ENCODE measurements at regions not wholly inside any gene's neighbourhood (a gene's known extent, or its start where the extent isn't known, plus 50 kb on each side); places are given as distances from the start of the nearest gene placed in this dataset.
"Not testable (repeated sequence)": the region's sequence is repeated elsewhere in the genome, so short reads cannot be mapped to it uniquely, and the experiment has no call there.

DNA sequence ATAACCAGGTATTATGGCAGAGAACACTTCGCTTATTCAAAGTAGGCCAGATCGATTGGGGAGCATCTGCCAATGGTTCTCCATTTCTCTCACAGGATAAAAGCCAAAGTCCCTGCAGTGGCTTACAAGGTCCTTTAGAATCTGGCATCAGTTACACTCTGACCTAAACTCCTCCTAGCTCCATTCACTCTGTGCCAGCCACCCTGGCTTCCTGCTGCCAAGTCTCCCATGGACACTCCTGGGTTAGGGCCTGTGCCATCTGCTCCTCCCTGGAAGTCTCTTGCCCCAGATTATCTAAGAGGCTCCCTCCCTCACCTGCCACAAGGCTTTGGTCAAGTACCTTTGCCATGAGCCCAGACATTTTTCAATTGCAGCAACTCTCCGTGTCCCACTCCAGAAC is 649.2 kb downstream of the DACH1 start:
- Histone ChIP-seq H3K9me3 (no peaks in the 10 kb centered on the region), H3K27ac (no peak overlapping the region), H3K4me3 (ENCODE audit: low read depth in 1 of 2, low read length in 1 of 2) (no peak overlapping the region), H3K27me3 (no peaks in the 10 kb centered on the region), H3K36me3 (no peaks in the 10 kb centered on the region), H3K4me1 (ENCODE audit: control insufficient read depth in 1 of 2, insufficient read depth in 1 of 2, low read depth in 1 of 2, low read length in 1 of 2) (no peaks in the 10 kb centered on the region)
- TF ChIP-seq, protein P1, sequence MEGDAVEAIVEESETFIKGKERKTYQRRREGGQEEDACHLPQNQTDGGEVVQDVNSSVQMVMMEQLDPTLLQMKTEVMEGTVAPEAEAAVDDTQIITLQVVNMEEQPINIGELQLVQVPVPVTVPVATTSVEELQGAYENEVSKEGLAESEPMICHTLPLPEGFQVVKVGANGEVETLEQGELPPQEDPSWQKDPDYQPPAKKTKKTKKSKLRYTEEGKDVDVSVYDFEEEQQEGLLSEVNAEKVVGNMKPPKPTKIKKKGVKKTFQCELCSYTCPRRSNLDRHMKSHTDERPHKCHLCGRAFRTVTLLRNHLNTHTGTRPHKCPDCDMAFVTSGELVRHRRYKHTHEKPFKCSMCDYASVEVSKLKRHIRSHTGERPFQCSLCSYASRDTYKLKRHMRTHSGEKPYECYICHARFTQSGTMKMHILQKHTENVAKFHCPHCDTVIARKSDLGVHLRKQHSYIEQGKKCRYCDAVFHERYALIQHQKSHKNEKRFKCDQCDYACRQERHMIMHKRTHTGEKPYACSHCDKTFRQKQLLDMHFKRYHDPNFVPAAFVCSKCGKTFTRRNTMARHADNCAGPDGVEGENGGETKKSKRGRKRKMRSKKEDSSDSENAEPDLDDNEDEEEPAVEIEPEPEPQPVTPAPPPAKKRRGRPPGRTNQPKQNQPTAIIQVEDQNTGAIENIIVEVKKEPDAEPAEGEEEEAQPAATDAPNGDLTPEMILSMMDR (IDR thresholded peaks at IDR 0.05) = no peak

DNA sequence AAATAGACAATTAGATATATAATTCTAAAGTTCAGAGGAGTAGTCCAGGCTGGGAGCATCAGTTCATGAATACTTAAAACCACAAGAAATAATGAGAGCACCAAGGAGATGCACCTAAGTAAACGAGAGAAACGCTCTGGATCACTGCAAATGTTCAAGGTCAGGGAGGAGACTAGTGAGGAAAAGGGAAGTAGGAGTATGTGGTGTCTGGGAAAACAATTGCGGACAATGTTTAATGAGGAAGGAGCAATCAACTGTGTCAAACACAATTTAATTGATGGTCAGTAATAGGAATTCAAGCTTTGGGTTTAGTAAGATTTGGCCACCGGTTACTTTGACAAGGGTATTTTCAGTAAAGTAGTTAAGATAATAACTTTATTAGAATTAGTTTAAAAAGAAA is 652.2 kb downstream of the DACH1 start:
- Histone ChIP-seq H3K4me1 (ENCODE audit: control insufficient read depth in 1 of 2, insufficient read depth in 1 of 2, low read depth in 1 of 2, low read length in 1 of 2) (no peaks in the 10 kb centered on the region), H3K27ac (no peak overlapping the region), H3K27me3 (no peaks in the 10 kb centered on the region), H3K4me3 (ENCODE audit: low read depth in 1 of 2, low read length in 1 of 2) (no peak overlapping the region), H3K36me3 (no peaks in the 10 kb centered on the region), H3K9me3 (no peaks in the 10 kb centered on the region)
- TF ChIP-seq, protein P1 (IDR thresholded peaks at IDR 0.05) = no peak

DNA sequence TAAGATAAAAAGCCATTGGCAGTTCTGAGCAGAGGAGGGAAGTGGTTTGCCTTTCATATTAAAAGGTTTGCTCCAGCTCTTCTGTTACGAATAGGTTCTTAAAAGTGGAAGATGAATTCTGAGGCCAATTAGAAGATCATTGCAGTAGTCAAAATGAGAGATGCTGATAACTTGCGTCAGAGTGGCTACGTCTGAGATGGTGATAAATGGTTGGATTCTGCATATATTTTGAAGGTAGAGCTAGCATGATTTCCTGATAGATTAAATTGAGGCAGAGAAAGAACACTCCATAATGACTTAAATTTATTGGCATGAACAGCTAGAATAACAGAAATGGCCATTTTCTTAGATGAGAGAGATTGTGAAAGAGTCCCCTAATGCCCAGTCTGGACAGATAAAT is 652.6 kb downstream of the DACH1 start:
- TF ChIP-seq, protein P1 (IDR thresholded peaks at IDR 0.05) = no peak
- Histone ChIP-seq H3K4me1 (ENCODE audit: control insufficient read depth in 1 of 2, insufficient read depth in 1 of 2, low read depth in 1 of 2, low read length in 1 of 2) (no peaks in the 10 kb centered on the region), H3K9me3 (no peaks in the 10 kb centered on the region), H3K27me3 (no peaks in the 10 kb centered on the region), H3K27ac (no peak overlapping the region), H3K36me3 (no peaks in the 10 kb centered on the region), H3K4me3 (ENCODE audit: low read depth in 1 of 2, low read length in 1 of 2) (no peak overlapping the region)

DNA sequence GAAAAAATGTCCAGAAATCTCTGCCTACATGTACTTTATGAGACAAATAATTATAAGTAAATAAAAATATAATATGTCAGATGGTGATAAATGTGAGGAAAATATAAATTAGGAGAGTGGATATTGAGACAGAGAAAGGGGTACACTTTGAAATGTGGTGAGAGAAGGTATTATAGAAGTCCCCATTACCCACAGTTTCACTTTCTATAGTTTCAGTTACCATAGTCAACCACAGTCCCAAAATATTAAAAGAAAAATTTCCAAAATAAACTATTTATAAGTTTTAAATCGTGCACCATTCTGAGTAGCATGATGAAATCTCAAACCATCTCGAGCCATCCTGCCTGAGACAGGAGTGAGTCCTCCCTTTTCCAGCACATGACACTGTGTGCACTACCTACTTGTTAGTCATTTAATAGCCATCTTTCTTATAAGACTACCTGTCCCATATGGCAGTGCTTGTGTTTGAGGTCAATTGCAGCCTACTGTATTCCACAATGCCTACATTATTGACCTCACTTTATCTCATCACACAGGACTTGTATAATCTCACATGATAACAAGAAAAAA is 653.7 kb downstream of the DACH1 start:
- Histone ChIP-seq H3K4me3 (ENCODE audit: low read depth in 1 of 2, low read length in 1 of 2) (no peak overlapping the region), H3K27ac (no peak overlapping the region), H3K9me3 (no peaks in the 10 kb centered on the region), H3K4me1 (ENCODE audit: control insufficient read depth in 1 of 2, insufficient read depth in 1 of 2, low read depth in 1 of 2, low read length in 1 of 2) (no peaks in the 10 kb centered on the region), H3K36me3 (no peaks in the 10 kb centered on the region), H3K27me3 (no peaks in the 10 kb centered on the region)
- TF ChIP-seq, protein P1 (IDR thresholded peaks at IDR 0.05) = no peak

DNA sequence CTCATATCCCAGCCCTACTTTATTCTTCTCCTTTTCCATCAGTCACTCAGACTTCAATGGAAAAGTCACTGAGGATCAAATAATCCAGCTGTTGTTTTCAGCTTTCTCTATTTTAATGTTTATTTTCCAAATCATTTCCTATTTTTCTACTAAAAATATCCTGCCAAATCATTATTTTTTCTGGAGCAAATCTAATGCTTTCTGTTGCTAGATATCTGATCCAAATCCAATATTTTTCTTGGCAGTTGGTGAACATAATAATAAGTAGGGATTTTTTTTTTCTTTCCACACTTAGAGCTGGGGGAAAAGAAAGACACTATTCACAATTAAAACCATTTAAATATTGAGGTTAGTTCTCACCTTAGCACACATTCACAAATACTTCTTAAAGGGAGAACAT is 656.1 kb downstream of the DACH1 start:
- no peak overlapping the region for H3K27ac ChIP-seq
- no peak overlapping the region for H3K4me3 ChIP-seq (ENCODE audit: low read depth in 1 of 2, low read length in 1 of 2)
- H3K9me3 ChIP-seq = no peaks in the 10 kb centered on the region
- no peaks in the 10 kb centered on the region for H3K27me3 ChIP-seq
- H3K4me1 ChIP-seq (ENCODE audit: control insufficient read depth in 1 of 2, insufficient read depth in 1 of 2, low read depth in 1 of 2, low read length in 1 of 2) = no peaks in the 10 kb centered on the region
- TF ChIP-seq, protein P1 (IDR thresholded peaks at IDR 0.05) = no peak
- H3K36me3 ChIP-seq = no peaks in the 10 kb centered on the region

DNA sequence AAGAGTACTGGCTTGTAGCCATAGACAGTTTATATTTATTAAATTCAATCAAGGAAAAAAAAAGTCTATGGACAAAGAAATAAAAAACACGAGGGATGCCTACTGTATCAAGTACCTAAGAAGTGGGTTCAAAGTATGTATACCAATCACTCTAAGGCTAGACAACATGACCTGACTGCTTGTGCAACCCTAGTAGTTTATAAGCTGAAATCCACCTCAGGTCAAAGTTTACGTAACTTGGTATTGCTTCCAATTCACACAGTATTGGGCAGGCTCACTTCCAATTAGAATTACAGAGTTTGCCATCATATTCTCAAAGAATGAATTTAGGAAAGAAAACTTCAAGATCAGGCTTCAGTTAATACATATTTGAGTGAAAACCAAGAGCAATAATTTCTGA is 657.8 kb downstream of the DACH1 start:
- Histone ChIP-seq H3K9me3 (no peaks in the 10 kb centered on the region), H3K27ac (no peak overlapping the region), H3K27me3 (no peaks in the 10 kb centered on the region), H3K4me1 (ENCODE audit: control insufficient read depth in 1 of 2, insufficient read depth in 1 of 2, low read depth in 1 of 2, low read length in 1 of 2) (no peaks in the 10 kb centered on the region), H3K4me3 (ENCODE audit: low read depth in 1 of 2, low read length in 1 of 2) (no peak overlapping the region), H3K36me3 (no peaks in the 10 kb centered on the region)
- TF ChIP-seq, protein P1 (IDR thresholded peaks at IDR 0.05) = no peak

DNA sequence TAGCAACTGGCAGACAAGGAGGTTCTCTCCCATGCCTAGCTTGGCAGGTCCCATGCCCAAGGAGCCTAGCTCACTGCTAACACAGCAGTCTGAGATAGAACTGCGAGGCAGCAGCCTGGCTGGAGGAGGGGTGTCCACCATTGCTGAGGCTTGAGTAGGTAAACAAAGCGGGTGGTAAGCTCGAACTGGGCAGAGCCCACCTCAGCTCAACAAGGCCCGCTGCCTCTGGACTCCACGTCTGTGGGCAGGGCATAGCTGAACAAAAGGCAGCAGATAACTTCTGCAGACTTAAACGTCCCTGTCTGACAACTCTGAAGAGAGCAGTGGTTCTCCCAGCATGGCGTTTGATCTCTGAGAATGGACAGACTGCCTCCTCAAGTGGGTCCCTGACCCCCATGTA is 682.4 kb downstream of the DACH1 start:
- not testable (repeated sequence) for H3K27ac ChIP-seq; H3K4me3 ChIP-seq (ENCODE audit: low read depth in 1 of 2, low read length in 1 of 2); H3K36me3 ChIP-seq; H3K4me1 ChIP-seq (ENCODE audit: control insufficient read depth in 1 of 2, insufficient read depth in 1 of 2, low read depth in 1 of 2, low read length in 1 of 2); H3K27me3 ChIP-seq; H3K9me3 ChIP-seq

DNA sequence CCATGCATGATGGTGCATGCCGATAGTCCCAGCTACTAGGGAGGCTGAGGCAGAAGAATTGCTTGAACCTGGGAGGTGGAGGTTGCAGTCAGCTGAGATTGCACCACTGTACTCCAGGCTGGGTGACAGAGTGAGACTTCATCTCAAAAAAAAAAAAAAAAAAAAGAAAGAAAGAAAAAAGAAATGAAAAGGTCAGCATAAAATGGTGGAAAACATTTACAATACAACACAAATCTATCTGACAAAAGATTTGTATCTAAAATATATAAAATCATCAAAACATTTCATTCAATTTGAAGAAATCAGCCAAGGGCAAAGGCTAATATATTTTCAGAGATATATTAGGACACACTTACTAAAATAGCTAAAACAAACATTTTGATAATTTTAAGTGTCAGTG is 683.7 kb downstream of the DACH1 start:
- H3K4me1 ChIP-seq (ENCODE audit: control insufficient read depth in 1 of 2, insufficient read depth in 1 of 2, low read depth in 1 of 2, low read length in 1 of 2); H3K27ac ChIP-seq; H3K27me3 ChIP-seq; H3K36me3 ChIP-seq; H3K4me3 ChIP-seq (ENCODE audit: low read depth in 1 of 2, low read length in 1 of 2); H3K9me3 ChIP-seq: not testable (repeated sequence)
